PC-9 (cell line): ENCODE measurements at regions not wholly inside any gene's neighbourhood (a gene's known extent, or its start where the extent isn't known, plus 50 kb on each side); places are given as distances from the start of the nearest gene placed in this dataset.

Experiments
- CTCF ChIP-seq: fragments of 200-600 bp; sonication (generic); conservative IDR thresholded peaks from 2 replicates; pipeline ENCODE4 v1.6.1; 2017; ENCODE audit warnings: mixed run types, antibody characterized with exemption, mild to moderate bottlenecking, moderate library complexity
- EZH2 ChIP-seq: fragments of 200-600 bp; sonication (generic); IDR thresholded peaks from 2 replicates; pipeline ENCODE4 v1.8.0; 2017; ENCODE audit warnings: antibody characterized with exemption, low read depth

- no peak for TF ChIP-seq CTCF
- no peak for TF ChIP-seq EZH2
Observed at GRCh38 chr12:115030017-115030416, 346.0 kb upstream of the TBX3 start.
